ENCODE measurements at regions not wholly inside any gene's neighbourhood (a gene's known extent, or its start where the extent isn't known, plus 50 kb on each side); places are given as distances from the start of the nearest gene placed in this dataset.

- Histone ChIP-seq H2BK5ac (ENCODE audit: low read depth, low read length) (no peak overlapping the region), H2BK15ac (ENCODE audit: low read length) (no peak overlapping the region), H3K4me2 (ENCODE audit: insufficient read depth in 1 of 2, low read depth in 2 of 2, low read length in 2 of 2) (no peak overlapping the region), H2BK120ac (replicated peaks; ENCODE audit: low read depth, low read length) (no peak overlapping the region), H3K4me1 (replicated peaks in 1 of 4; ENCODE audit: control insufficient read depth in 3 of 4, insufficient read depth in 4 of 4, low read length in 3 of 4) (0 out of 7 replicates have a peak, but pooled peaks cover 0 to 3% (median under 1%) of the 10 kb centered on the region in 4 experiments), H4K8ac (ENCODE audit: extremely low read depth, insufficient read depth, low read length) (no peak overlapping the region), H3K79me2 (ENCODE audit: control insufficient read depth in 1 of 2, insufficient read depth in 2 of 2, low read length in 2 of 2) (no peaks in the 10 kb centered on the region), H3K14ac (ENCODE audit: insufficient read length) (no peak overlapping the region), H2BK12ac (ENCODE audit: low read depth, low read length) (no peak overlapping the region), H3K27ac (ENCODE audit: low read depth, low read length) (no peak overlapping the region), H4K91ac (replicated peaks; ENCODE audit: insufficient read length, low read length) (no peak overlapping the region), H3K27me3 (replicated peaks in 1 of 4; ENCODE audit: control insufficient read depth in 3 of 4, extremely low read depth in 1 of 4, insufficient read depth in 3 of 4, low read length in 3 of 4) (no peaks in the 10 kb centered on the region), H3K79me1 (ENCODE audit: low read depth, low read length) (no peaks in the 10 kb centered on the region), H4K20me1 (replicated peaks in 1 of 2; ENCODE audit: control insufficient read depth in 1 of 2, insufficient read depth in 2 of 2, low read length in 2 of 2) (no peaks in the 10 kb centered on the region), H3K56ac (replicated peaks; ENCODE audit: insufficient read length, low read depth, low read length) (no peak overlapping the region), H3K23ac (ENCODE audit: insufficient read length) (no peak overlapping the region), H2AFZ (ENCODE audit: low read length) (no peak overlapping the region), H3K23me2 (ENCODE audit: low read depth, low read length) (no peaks in the 10 kb centered on the region), H3K9ac (replicated peaks in 1 of 4; ENCODE audit: extremely low read depth in 1 of 4, low read depth in 3 of 4, low read length in 3 of 4) (no peak overlapping the region), H3K4me3 (ENCODE audit: extremely low read depth in 1 of 4, insufficient read depth in 2 of 4, low read depth in 3 of 4, low read length in 4 of 4) (no peak overlapping the region), H2AK5ac (ENCODE audit: low read depth, low read length) (no peak overlapping the region), H3K36me3 (ENCODE audit: control insufficient read depth in 2 of 4, insufficient read depth in 4 of 4, low read length in 3 of 4) (no peaks in the 10 kb centered on the region), H2BK20ac (ENCODE audit: low read length) (no peak overlapping the region), H3K18ac (ENCODE audit: extremely low read depth, low read length) (no peak overlapping the region), H4K5ac (ENCODE audit: insufficient read length, low read depth, low read length) (no peak overlapping the region), H3K9me3 (ENCODE audit: insufficient read depth in 2 of 2, low read depth in 1 of 2, low read length in 1 of 2) (no peaks in the 10 kb centered on the region), H3K4ac (replicated peaks; ENCODE audit: insufficient read length, low read depth, low read length) (no peak overlapping the region)
- no peak for DNase-seq (ENCODE audit: low read depth in 1 of 2, low spot score in 2 of 2)
- no peak for TF ChIP-seq BCL11A (IDR thresholded peaks at IDR 0.05; ENCODE audit: low read depth in 2 of 2, low read length in 2 of 2)
- ChIA-PET POLR2A (ENCODE audit: partially characterized antibody) (no interaction called here), CTCF (ENCODE audit: partially characterized antibody) (interaction anchor here (1.4 to 1.7 kb wide), 2 partner anchors 13 to 201 kb away, joined by 3 to 6 read pairs; no protein-coding TSS in a partner anchor)
- 89% methylated on average over 3 of the region's 3 CpGs; no CpG with 5 or more reads in 1 of the 2 experiments for WGBS, 2 experiments (ENCODE audit: extremely low coverage in 1 of 2, insufficient coverage in 1 of 2, insufficient read length in 1 of 2, insufficient replicate concordance in 2 of 2, low coverage in 1 of 2, low lambda C conversion rate in 2 of 2, missing lambda C conversion rate in 1 of 2)
- no peak for FAIRE-seq
Measured at GRCh38 chr6:137744877-137745276, 122.2 kb upstream of the TNFAIP3 start.

Measured in H1 (cell line).